GM19468 (cell line): ENCODE measurements at regions not wholly inside any gene's neighbourhood (a gene's known extent, or its start where the extent isn't known, plus 50 kb on each side); places are given as distances from the start of the nearest gene placed in this dataset.
"Not testable (repeated sequence)": the region's sequence is repeated elsewhere in the genome, so short reads cannot be mapped to it uniquely, and the experiment has no call there.

ENCODE experiments used
- ATAC-seq: cut with Tn5 transposase; IDR thresholded peaks from one replicate; pipeline ENCODE4 v1.9.1; 2021; ENCODE audit warnings: mild to moderate bottlenecking, moderate library complexity, moderate number of reproducible peaks; ENCODE audit not compliant: unreplicated experiment; ENCODE audit errors: extremely low read depth

GRCh38 chrX:27404366-27404765 lies 58.8 kb downstream of the PPP4R3C start:
- ATAC-seq: no peak

GRCh38 chrX:27399146-27399456 lies 64.0 kb downstream of the PPP4R3C start:
- no peak for ATAC-seq

GRCh38 chrX:27391623-27392022 lies 71.5 kb downstream of the PPP4R3C start:
- no peak for ATAC-seq

- ATAC-seq: no peak
These were observed 81.7 kb downstream of the PPP4R3C start for GRCh38 chrX:27381419-27381818.

- no peak for ATAC-seq
These were observed 82.8 kb downstream of the PPP4R3C start for GRCh38 chrX:27380163-27380845.

- ATAC-seq: no peak
These were observed 109.1 kb downstream of the PPP4R3C start for GRCh38 chrX:27354021-27354420.

- ATAC-seq: no peak
These were observed 112.7 kb downstream of the PPP4R3C start for GRCh38 chrX:27350476-27350875.

GRCh38 chrX:27336466-27337091 lies 126.6 kb downstream of the PPP4R3C start:
- ATAC-seq: no peak

- ATAC-seq: no peak
These were observed 141.5 kb downstream of the PPP4R3C start for GRCh38 chrX:27321632-27322031.

GRCh38 chrX:27309406-27309805 lies 153.7 kb downstream of the PPP4R3C start:
- ATAC-seq: no peak

- no peak for ATAC-seq
These were observed 155.6 kb downstream of the PPP4R3C start for GRCh38 chrX:27307546-27307945.

GRCh38 chrX:27292552-27292951 lies 170.6 kb downstream of the PPP4R3C start:
- not testable (repeated sequence) for ATAC-seq

- no peak for ATAC-seq
These were observed 186.4 kb downstream of the PPP4R3C start for GRCh38 chrX:27276751-27277150.

- no peak for ATAC-seq
These were observed 208.5 kb downstream of the PPP4R3C start for GRCh38 chrX:27254656-27255055.

- ATAC-seq: no peak
These were observed 211.8 kb downstream of the PPP4R3C start for GRCh38 chrX:27251369-27251768.

- ATAC-seq: no peak
These were observed 220.6 kb downstream of the PPP4R3C start for GRCh38 chrX:27242581-27242980.

- no peak for ATAC-seq
These were observed 221.2 kb downstream of the PPP4R3C start for GRCh38 chrX:27241981-27242380.

GRCh38 chrX:27240042-27240441 lies 223.1 kb downstream of the PPP4R3C start:
- not testable (repeated sequence) for ATAC-seq

- ATAC-seq: no peak
These were observed 226.5 kb downstream of the PPP4R3C start for GRCh38 chrX:27236681-27237080.

- ATAC-seq: no peak
These were observed 233.4 kb downstream of the PPP4R3C start for GRCh38 chrX:27229721-27230120.

GRCh38 chrX:27222661-27223060 lies 240.5 kb downstream of the PPP4R3C start:
- ATAC-seq: no peak

- ATAC-seq: peak; percentile 44
These were observed 276.5 kb downstream of the PPP4R3C start for GRCh38 chrX:27186671-27187070.
